GM19240 (cell line): ENCODE measurements at regions not wholly inside any gene's neighbourhood (a gene's known extent, or its start where the extent isn't known, plus 50 kb on each side); places are given as distances from the start of the nearest gene placed in this dataset.

Experiments used
- DNase-seq: peaks from one replicate; pipeline ENCODE4 v3.0.0; 2011; ENCODE audit warnings: low spot score; ENCODE audit not compliant: insufficient read length

GRCh38 chr10:57031346-57031745 lies 670.3 kb upstream of the ZWINT start:
- no peak for DNase-seq

- DNase-seq: no peak
These were observed 665.2 kb upstream of the ZWINT start for GRCh38 chr10:57026307-57026706.

- no peak for DNase-seq
These were observed 662.6 kb upstream of the ZWINT start for GRCh38 chr10:57023626-57024025.

- no peak for DNase-seq
These were observed 657.4 kb upstream of the ZWINT start for GRCh38 chr10:57018452-57018851.

- no peak for DNase-seq
These were observed 656.4 kb upstream of the ZWINT start for GRCh38 chr10:57017356-57018037.

- no peak for DNase-seq
These were observed 654.7 kb upstream of the ZWINT start for GRCh38 chr10:57015595-57016318.

GRCh38 chr10:57015187-57015586 lies 654.1 kb upstream of the ZWINT start:
- no peak for DNase-seq

- no peak for DNase-seq
These were observed 653.7 kb upstream of the ZWINT start for GRCh38 chr10:57014758-57015157.

- DNase-seq: no peak
These were observed 647.1 kb upstream of the ZWINT start for GRCh38 chr10:57008189-57008588.

- no peak for DNase-seq
These were observed 630.6 kb upstream of the ZWINT start for GRCh38 chr10:56991591-56992069.

GRCh38 chr10:56975513-56975912 lies 614.5 kb upstream of the ZWINT start:
- DNase-seq: no peak

GRCh38 chr10:56973766-56974165 lies 612.7 kb upstream of the ZWINT start:
- no peak for DNase-seq

- DNase-seq: no peak
These were observed 582.2 kb upstream of the ZWINT start for GRCh38 chr10:56943221-56943755.

GRCh38 chr10:56934515-56934914 lies 573.5 kb upstream of the ZWINT start:
- no peak for DNase-seq

GRCh38 chr10:56928714-56929113 lies 567.7 kb upstream of the ZWINT start:
- DNase-seq: no peak

GRCh38 chr10:56927701-56928100 lies 566.6 kb upstream of the ZWINT start:
- DNase-seq: no peak

- no peak for DNase-seq
These were observed 559.7 kb upstream of the ZWINT start for GRCh38 chr10:56920601-56921261.

- DNase-seq: no peak
These were observed 551.0 kb upstream of the ZWINT start for GRCh38 chr10:56912043-56912442.

GRCh38 chr10:56905051-56905450 lies 544.0 kb upstream of the ZWINT start:
- DNase-seq: no peak

GRCh38 chr10:56902554-56902953 lies 541.5 kb upstream of the ZWINT start:
- DNase-seq: no peak

GRCh38 chr10:56895306-56895705 lies 534.2 kb upstream of the ZWINT start:
- DNase-seq: no peak

GRCh38 chr10:56881218-56881617 lies 520.2 kb upstream of the ZWINT start:
- DNase-seq: no peak
